ENCODE measurements at regions not wholly inside any gene's neighbourhood (a gene's known extent, or its start where the extent isn't known, plus 50 kb on each side); places are given as distances from the start of the nearest gene placed in this dataset.

- Histone ChIP-seq H3K36me3 (ENCODE audit: control insufficient read depth in 4 of 4, insufficient read depth in 4 of 4, low read length in 3 of 4) (no peaks in the 10 kb centered on the region), H3K27ac (ENCODE audit: insufficient read depth in 1 of 2, low read depth in 1 of 2, low read length in 2 of 2, poor library complexity in 1 of 2, severe bottlenecking in 2 of 2) (no peak overlapping the region), H3K9me3 (ENCODE audit: control extremely low read depth in 1 of 5, control insufficient read depth in 4 of 5, insufficient read depth in 2 of 5, low read depth in 1 of 5, low read length in 4 of 5) (peaks cover 0 to 2% (median 0%) of the 10 kb centered on the region in 5 experiments), H3K27me3 (replicated peaks in 2 of 5; ENCODE audit: control insufficient read depth in 4 of 5, insufficient read depth in 5 of 5, low read length in 4 of 5) (no peaks in the 10 kb centered on the region), H3K4me1 (ENCODE audit: control extremely low read depth in 1 of 4, control insufficient read depth in 4 of 4, insufficient read depth in 4 of 4, low read length in 3 of 4) (peaks cover 0 to 6% (median 0%) of the 10 kb centered on the region in 4 experiments), H3K4me3 (ENCODE audit: control insufficient read depth in 1 of 7, extremely low read depth in 1 of 7, insufficient read depth in 4 of 7, low read depth in 2 of 7, low read length in 6 of 7) (no peak overlapping the region)
- no peak for DNase-seq
- no CpG with 5 or more reads among the region's 2 CpGs for WGBS (ENCODE audit: insufficient coverage)
- ChIA-PET CTCF (interaction anchor here (0.8 to 1.6 kb wide), 6 partner anchors 9 to 105 kb away, joined by 3 to 4 read pairs (median 3); partner anchors contain the start of gene TNFAIP3), POLR2A (no interaction called here)
These were observed 105.6 kb upstream of the TNFAIP3 start for GRCh38 chr6:137761487-137761886.

- ChIA-PET POLR2A (no interaction called here), CTCF (interaction anchor here (0.8 to 1.6 kb wide), 4 partner anchors 8 to 104 kb away, joined by 3 to 4 read pairs (median 4); partner anchors contain the start of gene TNFAIP3)
- Histone ChIP-seq H3K36me3 (ENCODE audit: control insufficient read depth in 4 of 4, insufficient read depth in 4 of 4, low read length in 3 of 4) (no peaks in the 10 kb centered on the region), H3K27ac (ENCODE audit: insufficient read depth in 1 of 2, low read depth in 1 of 2, low read length in 2 of 2, poor library complexity in 1 of 2, severe bottlenecking in 2 of 2) (no peak overlapping the region), H3K27me3 (replicated peaks in 2 of 5; ENCODE audit: control insufficient read depth in 4 of 5, insufficient read depth in 5 of 5, low read length in 4 of 5) (no peaks in the 10 kb centered on the region), H3K4me1 (ENCODE audit: control extremely low read depth in 1 of 4, control insufficient read depth in 4 of 4, insufficient read depth in 4 of 4, low read length in 3 of 4) (peaks cover 0 to 7% (median 0%) of the 10 kb centered on the region in 4 experiments), H3K4me3 (ENCODE audit: control insufficient read depth in 1 of 7, extremely low read depth in 1 of 7, insufficient read depth in 4 of 7, low read depth in 2 of 7, low read length in 6 of 7) (no peak overlapping the region), H3K9me3 (ENCODE audit: control extremely low read depth in 1 of 5, control insufficient read depth in 4 of 5, insufficient read depth in 2 of 5, low read depth in 1 of 5, low read length in 4 of 5) (peaks cover 0 to 2% (median 0%) of the 10 kb centered on the region in 5 experiments)
- peak in 2 of 3 donors; percentile 53 to 64 for DNase-seq
- no CpG with 5 or more reads among the region's 1 CpG for WGBS (ENCODE audit: insufficient coverage)
These were observed 104.6 kb upstream of the TNFAIP3 start for GRCh38 chr6:137762168-137763090.

GRCh38 chr6:137763436-137763835 is 103.6 kb upstream of the TNFAIP3 start:
- Histone ChIP-seq H3K9me3 (ENCODE audit: control extremely low read depth in 1 of 5, control insufficient read depth in 4 of 5, insufficient read depth in 2 of 5, low read depth in 1 of 5, low read length in 4 of 5) (peaks cover 0 to 2% (median 0%) of the 10 kb centered on the region in 5 experiments), H3K27me3 (replicated peaks in 2 of 5; ENCODE audit: control insufficient read depth in 4 of 5, insufficient read depth in 5 of 5, low read length in 4 of 5) (no peaks in the 10 kb centered on the region), H3K4me3 (ENCODE audit: control insufficient read depth in 1 of 7, extremely low read depth in 1 of 7, insufficient read depth in 4 of 7, low read depth in 2 of 7, low read length in 6 of 7) (no peak overlapping the region), H3K36me3 (ENCODE audit: control insufficient read depth in 4 of 4, insufficient read depth in 4 of 4, low read length in 3 of 4) (no peaks in the 10 kb centered on the region), H3K4me1 (ENCODE audit: control extremely low read depth in 1 of 4, control insufficient read depth in 4 of 4, insufficient read depth in 4 of 4, low read length in 3 of 4) (peaks cover 3 to 16% (median 7%) of the 10 kb centered on the region in 4 experiments), H3K27ac (ENCODE audit: insufficient read depth in 1 of 2, low read depth in 1 of 2, low read length in 2 of 2, poor library complexity in 1 of 2, severe bottlenecking in 2 of 2) (no peak overlapping the region)
- ChIA-PET CTCF (interaction anchor here (1.5 kb wide), 1 partner anchor 28 kb away, joined by 5 read pairs; no protein-coding TSS in a partner anchor), POLR2A (no interaction called here)
- 100% methylated on average over 1 of the region's 1 CpG for WGBS (ENCODE audit: insufficient coverage)
- DNase-seq: no peak

- 92% methylated on average over 1 of the region's 1 CpG for WGBS (ENCODE audit: insufficient coverage)
- ChIA-PET CTCF (interaction anchor here (1.5 kb wide), 1 partner anchor 27 kb away, joined by 5 read pairs; no protein-coding TSS in a partner anchor), POLR2A (no interaction called here)
These were observed 103.2 kb upstream of the TNFAIP3 start for GRCh38 chr6:137763886-137764285.

GRCh38 chr6:137764464-137764863 is 102.6 kb upstream of the TNFAIP3 start:
- no peak overlapping the region for H3K27ac ChIP-seq (ENCODE audit: insufficient read depth in 1 of 2, low read depth in 1 of 2, low read length in 2 of 2, poor library complexity in 1 of 2, severe bottlenecking in 2 of 2)
- peaks cover 5 to 24% (median 14%) of the 10 kb centered on the region in 4 experiments for H3K4me1 ChIP-seq (ENCODE audit: control extremely low read depth in 1 of 4, control insufficient read depth in 4 of 4, insufficient read depth in 4 of 4, low read length in 3 of 4)
- POLR2A ChIA-PET: no interaction called here
- H3K9me3 ChIP-seq (ENCODE audit: control extremely low read depth in 1 of 5, control insufficient read depth in 4 of 5, insufficient read depth in 2 of 5, low read depth in 1 of 5, low read length in 4 of 5): peaks cover 0 to 2% (median 0%) of the 10 kb centered on the region in 5 experiments
- no peak for DNase-seq
- CTCF ChIA-PET: interaction anchor here (1.5 kb wide), 1 partner anchor 27 kb away, joined by 5 read pairs; no protein-coding TSS in a partner anchor
- H3K4me3 ChIP-seq (ENCODE audit: control insufficient read depth in 1 of 7, extremely low read depth in 1 of 7, insufficient read depth in 4 of 7, low read depth in 2 of 7, low read length in 6 of 7): no peak overlapping the region
- no peaks in the 10 kb centered on the region for H3K36me3 ChIP-seq (ENCODE audit: control insufficient read depth in 4 of 4, insufficient read depth in 4 of 4, low read length in 3 of 4)
- H3K27me3 ChIP-seq (replicated peaks in 2 of 5; ENCODE audit: control insufficient read depth in 4 of 5, insufficient read depth in 5 of 5, low read length in 4 of 5): no peaks in the 10 kb centered on the region

More at GRCh38 chr6:137763886-137764285, 103.2 kb upstream of the TNFAIP3 start:
- peaks cover 0 to 2% (median 0%) of the 10 kb centered on the region in 5 experiments for H3K9me3 ChIP-seq (ENCODE audit: control extremely low read depth in 1 of 5, control insufficient read depth in 4 of 5, insufficient read depth in 2 of 5, low read depth in 1 of 5, low read length in 4 of 5)
- no peaks in the 10 kb centered on the region for H3K36me3 ChIP-seq (ENCODE audit: control insufficient read depth in 4 of 4, insufficient read depth in 4 of 4, low read length in 3 of 4)
- peaks cover 5 to 21% (median 10%) of the 10 kb centered on the region in 4 experiments for H3K4me1 ChIP-seq (ENCODE audit: control extremely low read depth in 1 of 4, control insufficient read depth in 4 of 4, insufficient read depth in 4 of 4, low read length in 3 of 4)
- no peak for DNase-seq
- no peak overlapping the region for H3K4me3 ChIP-seq (ENCODE audit: control insufficient read depth in 1 of 7, extremely low read depth in 1 of 7, insufficient read depth in 4 of 7, low read depth in 2 of 7, low read length in 6 of 7)
- no peak overlapping the region for H3K27ac ChIP-seq (ENCODE audit: insufficient read depth in 1 of 2, low read depth in 1 of 2, low read length in 2 of 2, poor library complexity in 1 of 2, severe bottlenecking in 2 of 2)
- no peaks in the 10 kb centered on the region for H3K27me3 ChIP-seq (replicated peaks in 2 of 5; ENCODE audit: control insufficient read depth in 4 of 5, insufficient read depth in 5 of 5, low read length in 4 of 5)

- H3K9me3 ChIP-seq (ENCODE audit: control extremely low read depth in 1 of 5, control insufficient read depth in 4 of 5, insufficient read depth in 2 of 5, low read depth in 1 of 5, low read length in 4 of 5): peaks cover 0 to 2% (median 0%) of the 10 kb centered on the region in 5 experiments
- POLR2A ChIA-PET: no interaction called here
- no peak for DNase-seq
- H3K36me3 ChIP-seq (ENCODE audit: control insufficient read depth in 4 of 4, insufficient read depth in 4 of 4, low read length in 3 of 4): no peaks in the 10 kb centered on the region
- CTCF ChIA-PET: interaction anchor here (1.3 to 1.5 kb wide), 3 partner anchors 8 to 56 kb away, joined by 3 to 5 read pairs (median 4); no protein-coding TSS in a partner anchor
- H3K27ac ChIP-seq (ENCODE audit: insufficient read depth in 1 of 2, low read depth in 1 of 2, low read length in 2 of 2, poor library complexity in 1 of 2, severe bottlenecking in 2 of 2): no peak overlapping the region
- H3K27me3 ChIP-seq (replicated peaks in 2 of 5; ENCODE audit: control insufficient read depth in 4 of 5, insufficient read depth in 5 of 5, low read length in 4 of 5): no peaks in the 10 kb centered on the region
- peaks cover 5 to 24% (median 15%) of the 10 kb centered on the region in 4 experiments for H3K4me1 ChIP-seq (ENCODE audit: control extremely low read depth in 1 of 4, control insufficient read depth in 4 of 4, insufficient read depth in 4 of 4, low read length in 3 of 4)
- no peak overlapping the region for H3K4me3 ChIP-seq (ENCODE audit: control insufficient read depth in 1 of 7, extremely low read depth in 1 of 7, insufficient read depth in 4 of 7, low read depth in 2 of 7, low read length in 6 of 7)
- no CpG with 5 or more reads among the region's 2 CpGs for WGBS (ENCODE audit: insufficient coverage)
These were observed 102.0 kb upstream of the TNFAIP3 start for GRCh38 chr6:137765059-137765458.

All from common myeloid progenitor, CD34-positive (primary cell).